AG08396 (cell line): ENCODE measurements at regions not wholly inside any gene's neighbourhood (a gene's known extent, or its start where the extent isn't known, plus 50 kb on each side); places are given as distances from the start of the nearest gene placed in this dataset.
"Not testable (repeated sequence)": the region's sequence is repeated elsewhere in the genome, so short reads cannot be mapped to it uniquely, and the experiment has no call there.

Experiments
- DNase-seq: peaks from one replicate; pipeline ENCODE4 v3.0.0; 2012; ENCODE audit warnings: low spot score, mixed read lengths

DNA sequence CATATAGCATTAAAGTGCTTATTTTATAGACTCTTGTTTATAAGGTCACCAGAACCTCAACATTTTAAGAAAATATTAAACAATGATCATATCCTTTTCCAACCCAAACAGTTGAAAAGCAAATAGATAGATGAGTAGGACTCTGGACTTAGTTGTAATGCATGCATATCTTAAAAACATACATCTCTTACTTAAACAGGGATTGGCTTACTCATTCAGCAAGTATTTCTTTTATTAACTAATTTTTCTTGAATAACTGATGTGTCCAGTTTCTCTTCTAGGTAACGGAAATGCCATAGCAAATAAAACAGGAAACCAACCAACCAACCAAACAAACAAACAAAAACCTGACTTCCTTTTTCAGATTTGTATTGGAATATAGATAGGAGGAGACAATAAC, 70.9 kb upstream of the NBPF4 start:
- DNase-seq, result no peak

DNA sequence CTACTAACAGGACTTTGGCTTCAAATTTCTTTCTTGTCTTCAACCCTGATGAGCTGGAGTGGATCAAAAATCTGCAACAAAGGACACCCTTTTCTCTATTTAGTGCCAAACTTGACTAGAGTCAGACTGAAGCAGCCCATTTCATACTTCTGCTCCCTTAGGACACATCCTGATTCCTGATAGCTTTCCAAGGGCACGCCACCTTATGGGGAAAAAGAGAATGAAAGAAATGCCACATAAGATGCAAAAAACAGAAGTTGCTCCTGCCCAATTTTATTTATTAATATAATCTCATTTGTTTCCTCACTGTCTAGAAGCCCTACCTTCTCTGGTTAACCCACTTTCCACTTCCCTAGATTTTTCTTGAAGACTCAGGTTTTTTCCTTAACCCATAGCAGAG, 72.7 kb upstream of the NBPF4 start:
- DNase-seq, result peak; percentile 8

DNA sequence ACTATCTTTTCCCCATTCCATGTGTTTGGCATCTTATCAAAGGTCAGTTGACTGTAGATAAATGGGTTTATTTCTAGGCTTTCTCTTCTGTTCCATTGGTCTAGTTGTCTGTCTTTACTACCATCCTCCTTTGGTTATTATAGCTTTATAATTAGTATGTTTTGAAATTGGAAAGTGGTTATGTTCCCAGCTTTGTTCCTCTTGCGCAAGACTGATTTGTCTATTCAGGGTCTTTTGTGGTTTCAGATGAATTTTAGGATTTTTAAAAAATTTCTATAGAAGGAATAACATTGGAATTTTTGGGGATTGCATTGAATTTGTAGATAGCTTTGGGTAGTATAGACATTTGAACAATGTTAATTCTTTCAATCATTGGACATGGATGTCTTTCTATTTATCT, 77.0 kb upstream of the NBPF4 start:
- no peak for DNase-seq

DNA sequence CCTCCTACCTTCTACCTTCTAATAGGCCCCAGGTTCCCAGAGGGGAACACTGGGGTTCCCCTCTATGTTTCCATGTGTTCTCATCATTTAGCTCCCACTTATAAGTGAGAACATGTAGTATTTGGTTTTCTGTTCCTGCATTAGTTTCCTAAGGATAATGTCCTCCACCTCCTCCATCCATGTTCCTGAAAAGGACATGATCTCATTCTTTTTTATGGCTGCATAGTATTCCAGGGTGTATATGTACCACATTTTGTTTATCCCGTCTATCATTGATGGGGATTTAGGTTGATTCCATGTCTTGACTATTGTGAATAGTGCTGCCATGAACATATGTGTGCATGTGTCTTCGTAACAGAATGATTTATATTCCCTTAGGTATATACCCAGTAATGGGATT, 81.5 kb upstream of the NBPF4 start:
- not testable (repeated sequence) for DNase-seq

DNA sequence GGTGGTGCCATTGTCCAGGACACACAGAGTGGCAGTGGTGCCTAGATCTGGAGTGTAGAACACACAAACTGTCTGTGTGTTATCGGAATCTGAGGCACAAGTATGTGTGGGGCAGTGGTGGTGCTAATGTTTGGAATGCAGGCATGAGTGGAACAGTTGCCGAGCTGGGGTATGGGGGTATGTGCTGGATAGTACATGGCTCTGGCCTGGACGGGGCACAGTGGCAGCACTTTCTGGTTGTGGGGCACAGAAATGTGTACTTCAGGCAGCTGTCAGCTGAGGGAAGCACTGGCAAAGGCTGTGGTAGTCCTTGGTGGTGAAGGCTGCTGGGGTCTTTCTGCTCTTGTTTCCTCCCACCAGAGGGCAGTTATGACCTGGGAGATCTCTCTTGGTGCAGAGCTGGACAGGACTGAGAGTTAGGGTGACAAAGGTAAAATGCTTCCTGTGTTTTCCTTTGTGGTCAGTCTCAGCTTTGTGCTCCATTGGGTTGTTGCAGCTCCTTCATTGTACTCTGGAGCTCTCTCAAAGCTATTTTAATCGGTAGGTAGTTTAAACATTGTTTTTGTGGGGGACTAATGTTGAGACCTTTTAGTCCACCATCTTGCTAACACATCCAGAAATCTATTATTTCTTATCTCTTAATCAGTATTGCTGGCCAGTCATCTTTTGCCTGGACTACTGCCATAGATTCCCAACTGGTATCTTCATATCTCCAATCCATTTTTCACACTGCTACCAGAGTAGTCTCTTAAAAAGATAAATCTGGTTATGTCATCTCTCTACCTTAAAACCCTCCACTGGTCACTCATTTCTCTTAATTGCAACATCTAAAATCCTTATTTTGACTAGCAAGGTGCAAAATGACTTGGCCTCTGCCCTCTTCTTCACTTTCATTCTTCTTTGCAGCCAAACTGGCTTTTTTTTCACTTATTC, 83.9 kb upstream of the NBPF4 start:
- no peak for DNase-seq

DNA sequence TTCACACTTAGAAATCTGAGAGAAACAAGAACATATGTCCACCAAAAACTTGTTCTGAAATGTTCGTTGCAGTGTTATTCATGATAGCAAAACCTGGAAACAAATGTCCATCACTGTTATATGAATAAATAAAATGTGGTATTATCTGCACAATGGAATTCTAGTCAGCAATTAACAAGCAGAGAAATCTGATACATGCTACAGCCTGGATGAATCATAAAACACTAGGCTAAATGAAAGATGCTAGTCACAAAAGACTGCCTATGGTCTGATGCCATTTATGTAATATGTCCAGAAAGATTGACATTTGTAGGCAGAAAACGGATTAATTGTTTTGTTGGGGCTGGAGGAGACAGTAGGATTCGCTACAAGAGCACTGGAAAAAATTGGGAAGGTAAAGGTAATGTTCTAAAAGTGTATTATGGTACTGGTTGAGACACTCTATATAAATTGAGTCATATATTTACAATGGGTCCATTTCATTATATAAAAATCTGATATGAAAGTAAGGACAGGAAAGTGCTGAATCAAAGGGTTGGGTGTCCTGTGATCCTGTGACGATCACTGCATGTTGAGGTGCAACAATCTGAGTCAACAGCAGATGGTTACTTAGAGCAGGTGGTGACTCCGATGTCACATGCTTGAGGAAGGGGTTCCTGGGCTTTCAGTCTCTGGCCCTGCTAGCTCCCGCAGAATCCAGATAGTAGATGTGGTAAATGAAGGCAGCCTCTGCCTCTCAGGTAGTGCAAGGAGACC, 102.1 kb upstream of the NBPF4 start:
- DNase-seq, result no peak

DNA sequence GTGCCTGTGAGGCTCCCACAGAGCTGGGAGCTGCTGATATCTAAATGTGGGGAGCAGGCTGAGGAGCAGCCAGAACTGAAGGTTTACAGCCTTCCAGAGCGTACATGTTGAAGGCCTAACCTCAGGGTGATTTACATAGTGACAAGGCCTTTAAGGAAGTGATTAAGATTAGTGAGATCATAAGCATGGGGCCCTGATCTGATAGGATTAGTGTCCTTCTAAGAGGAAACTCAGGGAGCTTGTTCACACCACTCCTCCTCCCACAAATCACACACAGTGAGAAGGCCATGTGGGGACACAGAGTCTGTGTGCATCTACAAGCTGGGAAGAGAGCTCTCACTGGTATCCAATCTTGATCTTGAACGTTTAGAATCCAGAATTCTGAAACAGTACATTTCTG, 92.3 kb upstream of the NBPF6 start:
- no peak for DNase-seq

DNA sequence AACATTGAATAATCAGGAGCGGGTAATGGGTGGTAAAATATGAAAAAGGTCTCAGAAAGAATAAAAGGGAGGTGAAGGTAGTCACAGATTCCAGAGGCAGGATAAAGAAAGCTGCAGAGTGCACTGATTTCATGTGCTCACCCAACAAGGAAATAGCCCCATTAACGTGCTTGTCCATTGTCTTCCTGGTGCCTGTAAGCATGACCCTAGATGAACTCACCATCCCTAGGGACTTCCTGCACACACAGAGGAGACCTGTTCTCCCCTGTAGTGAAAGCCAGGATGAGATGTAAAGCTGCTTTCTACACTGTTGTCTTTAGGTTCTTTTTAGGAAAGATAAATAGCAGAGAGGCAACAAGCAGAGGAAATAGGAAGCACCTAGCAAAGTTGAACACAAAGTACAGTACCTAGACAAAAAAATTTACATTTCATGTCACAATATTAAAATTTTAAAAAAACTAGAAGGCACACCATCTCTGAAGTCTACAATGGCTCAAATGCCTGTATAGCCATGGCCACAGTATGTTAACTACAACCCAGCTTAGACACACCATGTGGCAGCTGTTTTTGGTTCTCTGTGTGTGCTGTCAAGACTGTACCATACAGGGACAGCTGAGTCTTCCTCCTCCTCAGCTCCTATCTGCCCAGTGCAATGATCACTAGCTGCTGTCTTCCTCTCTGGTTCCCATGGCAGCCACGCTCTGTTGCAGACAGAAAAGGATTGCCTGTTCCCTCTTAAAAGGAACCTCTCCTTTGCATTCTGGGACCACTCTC, 69.9 kb upstream of the NBPF6 start:
- not testable (repeated sequence) for DNase-seq
